RKO (cell line): ENCODE measurements at regions not wholly inside any gene's neighbourhood (a gene's known extent, or its start where the extent isn't known, plus 50 kb on each side); places are given as distances from the start of the nearest gene placed in this dataset.

ENCODE experiments used
- DNase-seq: peaks from one replicate; pipeline ENCODE4 v3.0.0-alpha.2; 2016; ENCODE audit warnings: low spot score

DNA sequence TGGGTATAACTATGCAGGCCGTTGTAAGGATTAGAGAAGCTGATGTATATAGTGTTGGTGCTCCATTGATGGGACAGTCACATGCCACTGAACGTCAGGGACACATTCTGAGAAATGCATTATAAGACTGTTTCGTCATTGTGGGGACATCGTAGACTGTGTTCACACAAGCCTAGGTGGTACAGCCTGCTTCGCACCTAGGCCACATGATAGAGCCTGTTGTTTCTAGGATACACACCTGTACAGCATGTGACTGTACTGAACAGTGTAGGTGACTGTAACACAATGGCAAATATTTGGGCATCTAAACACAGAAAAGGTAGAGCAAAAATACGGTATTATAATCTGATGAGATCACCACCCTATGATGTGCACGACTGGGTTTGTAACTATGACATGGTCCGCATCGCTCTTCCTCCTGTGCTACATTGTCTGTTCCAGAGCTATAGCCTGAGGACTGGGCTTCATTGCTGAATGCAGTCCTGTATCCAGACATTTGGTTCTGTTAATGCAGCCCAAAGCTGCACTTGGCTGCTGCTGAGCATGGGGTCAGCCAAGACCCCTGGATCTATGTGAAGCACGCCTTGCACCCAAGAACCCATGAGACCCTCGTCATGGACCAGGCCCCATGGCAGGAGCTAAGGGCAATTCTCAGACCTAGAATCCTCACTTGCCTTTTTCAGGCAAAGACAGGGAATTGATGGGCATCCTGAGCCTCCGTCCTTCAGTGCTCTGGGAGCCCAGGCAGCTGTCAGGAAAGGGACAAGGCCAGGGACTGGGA is 51.1 kb upstream of the THY1 start:
- DNase-seq: no peak

GRCh38 chr11:119473226-119473625 is 50.3 kb upstream of the THY1 start:
- DNase-seq: no peak

DNA sequence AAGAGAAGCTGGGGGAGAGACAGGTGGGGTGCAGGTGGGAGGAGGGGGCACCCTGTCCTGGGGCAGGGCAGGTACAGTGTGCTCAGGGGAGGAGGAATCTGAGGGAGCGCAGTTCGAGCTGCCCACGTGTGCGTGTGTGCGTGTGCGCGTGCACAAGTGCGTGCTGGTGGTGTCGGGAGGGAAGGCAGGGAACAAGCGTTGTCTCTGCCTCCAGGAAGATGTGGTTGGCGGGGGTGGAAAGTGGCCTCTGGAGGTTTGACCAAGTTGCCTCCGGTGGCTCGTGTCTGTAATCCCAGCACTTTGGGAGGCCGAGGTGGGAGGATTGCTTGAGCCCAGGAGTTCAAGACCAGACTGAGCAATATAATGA is 49.9 kb upstream of the THY1 start:
- no peak for DNase-seq
